OCI-LY7 (cell line): ENCODE measurements at regions not wholly inside any gene's neighbourhood (a gene's known extent, or its start where the extent isn't known, plus 50 kb on each side); places are given as distances from the start of the nearest gene placed in this dataset.
"Not testable (repeated sequence)": the region's sequence is repeated elsewhere in the genome, so short reads cannot be mapped to it uniquely, and the experiment has no call there.

Source experiments
- CTCF ChIP-seq: fragments of 200-600 bp; sonication (generic); conservative IDR thresholded peaks from 2 replicates; pipeline ENCODE4 v1.5.1; 2014; ENCODE audit warnings: mild to moderate bottlenecking, antibody characterized with exemption, low read length, moderate library complexity, mixed read lengths
- EZH2phosphoT487 ChIP-seq: fragments of 200-600 bp; sonication (generic); IDR thresholded peaks from 2 replicates; pipeline ENCODE4 v1.6.1; 2018; ENCODE audit warnings: low read depth, borderline replicate concordance, mild to moderate bottlenecking, mixed run types, antibody characterized with exemption, low read length, moderate library complexity, mixed read lengths

GRCh38 chr12:46536316-46536715, 163.7 kb upstream of the SLC38A2 start:
- not testable (repeated sequence) for TF ChIP-seq CTCF, EZH2phosphoT487
